ENCODE measurements at regions not wholly inside any gene's neighbourhood (a gene's known extent, or its start where the extent isn't known, plus 50 kb on each side); places are given as distances from the start of the nearest gene placed in this dataset.
A peak's percentile ranks its signal among the peaks of the same experiment; 100 is the strongest.

DNA sequence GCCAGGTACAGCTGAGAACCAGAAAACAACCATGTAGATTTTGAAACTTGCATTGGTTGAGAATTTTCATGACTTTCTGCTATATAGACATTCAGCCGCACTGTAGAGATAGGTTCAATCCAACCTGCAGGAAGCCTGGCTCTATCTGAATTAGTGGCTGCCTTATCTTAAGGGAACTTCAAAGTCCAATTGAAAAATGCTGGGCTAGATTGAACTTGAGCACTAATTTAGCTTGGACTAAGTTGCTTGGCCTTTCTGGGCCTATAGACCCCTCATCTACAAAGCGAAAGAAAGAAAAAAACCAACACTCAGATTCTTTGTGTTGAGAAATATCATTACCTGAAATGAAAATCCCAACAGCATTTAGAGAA is 332.4 kb downstream of the NUAK1 start:
- H3K4me3 ChIP-seq: no peak overlapping the region
- no peak for TF ChIP-seq Cebpa-rat (IDR thresholded peaks at IDR 0.05)
- no peaks in the 10 kb centered on the region for H4K20me1 ChIP-seq
- H3K4me2 ChIP-seq: no peak overlapping the region
- H3K27me3 ChIP-seq: no peaks in the 10 kb centered on the region
- H3K9me3 ChIP-seq (replicated peaks in 1 of 11): peaks cover 0 to 7% (median 0%) of the 10 kb centered on the region in 11 experiments; a peak in 3 of 22 replicates
- peaks cover 0 to 9% (median 6%) of the 10 kb centered on the region in 10 experiments; a peak in 13 of 20 replicates for H3K4me1 ChIP-seq
- no peak overlapping the region for H3K9ac ChIP-seq
- no peak overlapping the region for H3K27ac ChIP-seq
- no peaks in the 10 kb centered on the region for H3K36me3 ChIP-seq

DNA sequence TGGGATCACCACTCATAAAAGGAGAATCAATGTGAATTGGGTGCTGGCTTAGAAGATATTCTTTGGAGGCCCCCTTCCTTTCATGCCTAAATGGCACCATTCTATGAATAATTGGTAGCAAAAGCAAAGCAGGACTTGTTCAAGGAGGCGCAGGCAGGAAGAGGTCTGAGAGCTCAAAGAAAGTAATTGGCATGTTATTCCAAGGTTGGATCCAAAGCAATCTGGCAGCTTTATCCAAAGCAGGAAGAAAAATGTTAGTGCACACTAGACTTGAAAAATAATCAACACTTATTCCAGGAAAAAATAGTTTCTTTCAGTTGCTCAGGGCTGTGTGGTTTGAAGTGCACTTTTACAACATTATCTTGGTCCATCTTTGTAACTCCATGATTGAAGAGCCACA is 326.4 kb downstream of the NUAK1 start:
- H3K4me3 ChIP-seq: no peak overlapping the region
- no peak overlapping the region for H3K27ac ChIP-seq
- TF ChIP-seq Cebpa-rat (IDR thresholded peaks at IDR 0.05): no peak
- no peaks in the 10 kb centered on the region for H3K36me3 ChIP-seq
- H3K4me2 ChIP-seq: no peak overlapping the region
- no peaks in the 10 kb centered on the region for H3K9me3 ChIP-seq (replicated peaks in 1 of 11)
- no peak overlapping the region for H3K9ac ChIP-seq
- no peaks in the 10 kb centered on the region for H3K27me3 ChIP-seq
- H3K4me1 ChIP-seq: peaks cover 0 to 11% (median 5%) of the 10 kb centered on the region in 10 experiments; a peak in 6 of 20 replicates
- no peaks in the 10 kb centered on the region for H4K20me1 ChIP-seq

DNA sequence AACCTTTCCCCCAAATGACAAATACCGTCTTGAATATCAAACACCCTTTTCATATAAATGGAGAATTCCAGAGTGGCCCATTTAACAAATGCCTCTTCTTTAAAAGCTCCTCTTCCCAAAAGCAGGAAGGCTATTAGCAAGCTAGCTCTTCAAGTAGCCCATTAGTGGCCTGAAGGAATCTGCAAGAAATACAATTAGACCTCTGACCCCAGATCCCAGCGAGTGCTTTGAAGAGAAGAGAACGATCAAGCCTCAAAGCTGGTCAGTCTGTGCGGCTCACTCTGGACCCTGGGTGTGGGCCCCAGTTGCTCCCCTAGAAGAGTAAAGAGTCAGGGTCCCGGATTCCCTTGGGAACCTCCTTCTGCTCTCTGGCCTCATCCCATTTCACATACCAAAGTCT is 325.6 kb downstream of the NUAK1 start:
- H3K36me3 ChIP-seq: no peaks in the 10 kb centered on the region
- H3K27me3 ChIP-seq: no peaks in the 10 kb centered on the region
- no peak overlapping the region for H3K27ac ChIP-seq
- no peaks in the 10 kb centered on the region for H3K9me3 ChIP-seq (replicated peaks in 1 of 11)
- no peak for TF ChIP-seq Cebpa-rat (IDR thresholded peaks at IDR 0.05)
- H3K4me2 ChIP-seq: no peak overlapping the region
- H4K20me1 ChIP-seq: no peaks in the 10 kb centered on the region
- peaks cover 0 to 11% (median 5%) of the 10 kb centered on the region in 10 experiments; a peak in 6 of 20 replicates for H3K4me1 ChIP-seq
- H3K9ac ChIP-seq: no peak overlapping the region
- H3K4me3 ChIP-seq: no peak overlapping the region

DNA sequence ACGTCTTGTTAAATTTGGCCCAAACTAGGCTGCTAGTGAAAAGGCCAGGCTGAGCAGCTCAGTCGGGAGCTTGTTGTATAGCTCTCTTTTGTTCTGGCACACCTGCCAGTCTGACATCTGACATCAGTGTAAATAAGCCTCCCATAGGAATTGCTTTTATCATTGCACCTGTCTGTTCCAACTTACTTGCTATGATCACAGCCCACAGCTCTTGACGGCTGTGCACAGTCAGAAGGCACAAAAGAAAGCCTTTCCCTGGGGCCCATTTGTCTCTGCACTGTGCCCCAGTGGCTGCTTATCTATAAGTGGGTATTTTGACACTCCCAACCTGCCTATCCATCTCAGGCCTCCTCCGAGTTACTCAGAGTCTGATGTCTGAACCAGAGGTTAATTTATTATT is 324.5 kb downstream of the NUAK1 start:
- H3K4me3 ChIP-seq: no peak overlapping the region
- no peak overlapping the region for H3K9ac ChIP-seq
- H4K20me1 ChIP-seq: no peaks in the 10 kb centered on the region
- peaks cover 0 to 14% (median 6%) of the 10 kb centered on the region in 10 experiments; a peak in 13 of 20 replicates for H3K4me1 ChIP-seq
- no peaks in the 10 kb centered on the region for H3K27me3 ChIP-seq
- H3K9me3 ChIP-seq (replicated peaks in 1 of 11): no peaks in the 10 kb centered on the region
- H3K27ac ChIP-seq: no peak overlapping the region
- peak overlapping the region in 6 of 11 experiments; percentile 6 to 52 (median 10); a peak in 6 of 22 replicates for H3K4me2 ChIP-seq
- H3K36me3 ChIP-seq: no peaks in the 10 kb centered on the region
- no peak for TF ChIP-seq Cebpa-rat (IDR thresholded peaks at IDR 0.05)

DNA sequence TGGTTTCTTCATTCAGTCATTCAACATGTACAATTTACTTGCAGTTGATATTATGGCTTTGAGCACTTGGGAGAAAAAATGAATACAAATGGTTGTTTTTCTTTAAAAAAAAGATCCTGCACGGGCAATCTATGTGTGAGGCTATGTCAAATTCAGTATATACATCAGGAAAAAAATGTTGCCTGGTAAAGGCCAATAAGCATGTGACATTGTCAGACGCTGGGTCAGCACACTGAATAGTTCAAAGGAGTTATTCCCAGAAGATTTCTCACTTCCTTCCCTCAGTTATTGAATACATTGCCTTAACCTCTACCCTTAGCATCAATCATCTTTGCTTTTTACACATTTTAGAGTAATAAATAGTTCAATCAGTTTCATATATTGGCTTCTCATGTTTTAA is 319.2 kb downstream of the NUAK1 start:
- no peak overlapping the region for H3K27ac ChIP-seq

DNA sequence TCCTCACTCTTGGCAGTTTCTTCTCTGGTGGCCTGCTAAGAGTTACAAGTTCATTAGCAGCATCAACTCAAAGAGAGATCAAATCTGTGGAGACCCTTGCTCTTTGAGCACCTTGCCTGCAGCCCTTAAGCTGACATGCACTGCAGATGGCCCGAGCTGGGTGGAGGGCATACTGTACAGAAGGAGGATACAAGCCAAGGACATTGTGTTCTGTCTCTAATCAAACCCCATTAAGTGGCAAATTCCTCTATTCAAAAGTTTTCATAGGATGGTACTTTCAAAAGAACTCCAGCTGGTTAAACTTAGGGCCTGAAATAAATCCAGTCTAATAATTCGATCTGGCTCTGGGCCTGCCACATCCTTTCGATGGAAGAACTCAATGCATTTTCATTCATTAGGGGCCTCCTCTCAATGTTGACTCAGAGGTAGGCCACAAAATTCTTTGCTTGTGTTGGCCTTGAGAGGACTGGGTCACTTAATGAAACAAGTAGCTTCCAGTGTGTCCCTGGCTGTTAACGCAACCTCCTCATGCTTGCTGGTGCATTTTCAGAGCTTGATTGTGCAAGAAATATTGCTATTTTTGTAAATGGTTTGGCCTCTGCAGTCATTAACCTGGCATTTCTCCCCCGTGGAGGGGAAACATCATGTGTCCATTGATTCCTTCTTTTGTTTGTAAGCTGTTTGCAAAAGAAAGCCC is 318.2 kb downstream of the NUAK1 start:
- no peak overlapping the region for H3K4me3 ChIP-seq
- H3K9ac ChIP-seq: no peak overlapping the region
- peak in 2 of 11 experiments; percentile 38 to 63; a peak in 3 of 22 replicates for TF ChIP-seq Cebpa-rat (IDR thresholded peaks at IDR 0.05)
- H3K36me3 ChIP-seq: no peaks in the 10 kb centered on the region
- H3K27ac ChIP-seq: no peak overlapping the region
- H3K4me2 ChIP-seq: peak overlapping the region in 5 of 11 experiments; percentile 7 to 87 (median 73); a peak in 8 of 22 replicates
- no peaks in the 10 kb centered on the region for H3K27me3 ChIP-seq
- no peaks in the 10 kb centered on the region for H4K20me1 ChIP-seq
- peaks cover 21 to 46% (median 30%) of the 10 kb centered on the region in 10 experiments for H3K4me1 ChIP-seq
- H3K9me3 ChIP-seq (replicated peaks in 1 of 11): peaks cover 0 to 10% (median 0%) of the 10 kb centered on the region in 11 experiments; a peak in 2 of 22 replicates

More for the DNA sequence above, 319.2 kb downstream of the NUAK1 start:
- Histone ChIP-seq H3K9ac (no peak overlapping the region), H3K36me3 (no peaks in the 10 kb centered on the region), H3K4me2 (peak overlapping the region in 5 of 11 experiments; percentile 5 to 67 (median 32); a peak in 8 of 22 replicates), H3K27me3 (no peaks in the 10 kb centered on the region), H3K4me3 (no peak overlapping the region), H4K20me1 (no peaks in the 10 kb centered on the region), H3K4me1 (peaks cover 21 to 46% (median 30%) of the 10 kb centered on the region in 10 experiments), H3K9me3 (replicated peaks in 1 of 11) (peaks cover 0 to 5% (median 0%) of the 10 kb centered on the region in 11 experiments; a peak in 1 of 22 replicates)
- TF ChIP-seq Cebpa-rat (IDR thresholded peaks at IDR 0.05): no peak

DNA sequence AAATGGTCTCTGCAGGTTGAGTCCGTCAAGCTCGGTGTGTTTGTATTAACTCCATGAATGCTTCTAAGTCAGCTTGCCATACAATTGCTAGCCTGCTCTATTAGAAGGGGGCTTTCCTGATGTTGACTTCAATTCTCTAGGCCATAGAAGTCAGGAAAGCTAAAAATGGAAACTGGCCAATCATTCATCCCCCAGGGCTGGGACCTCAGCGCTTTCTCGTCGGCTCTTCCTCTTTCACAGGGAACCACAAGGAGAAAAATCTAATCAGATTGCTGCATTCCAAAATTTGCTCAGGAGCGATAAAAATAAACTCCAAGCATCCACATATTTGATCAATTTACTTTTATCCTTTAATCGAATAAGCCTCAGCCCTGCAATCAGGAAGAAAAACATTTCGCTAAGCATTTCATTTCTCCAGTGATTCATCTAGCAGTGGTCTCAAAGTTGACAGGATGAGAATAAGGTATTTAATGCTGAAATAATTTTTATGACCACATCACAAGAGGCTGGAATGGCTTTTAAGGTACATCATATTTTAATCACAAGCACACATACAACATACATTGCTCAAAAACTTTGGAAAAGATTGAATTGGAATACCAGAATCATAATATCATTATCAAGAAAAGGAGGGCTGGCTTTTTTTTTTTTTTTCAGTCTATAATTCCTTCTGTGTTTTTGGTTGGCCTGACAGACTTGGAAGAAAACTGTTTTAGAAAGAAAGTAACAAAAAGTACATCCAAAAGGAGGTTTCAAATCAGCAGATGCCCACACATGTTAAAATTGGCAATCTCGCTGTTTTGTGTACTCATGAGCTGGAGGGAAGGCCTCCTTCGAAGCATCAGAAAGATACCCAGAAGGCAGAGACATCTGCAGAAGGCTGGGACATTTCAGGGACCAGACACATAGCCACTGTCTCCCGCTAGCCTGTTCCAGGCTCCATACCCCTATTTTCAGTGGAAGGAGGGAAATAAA is 316.3 kb downstream of the NUAK1 start:
- no peak overlapping the region for H3K4me3 ChIP-seq
- no peaks in the 10 kb centered on the region for H3K36me3 ChIP-seq
- no peak overlapping the region for H3K9ac ChIP-seq
- peak overlapping the region in 1 of 11 experiments; percentile 10; a peak in 1 of 22 replicates for H3K27ac ChIP-seq
- no peaks in the 10 kb centered on the region for H4K20me1 ChIP-seq
- TF ChIP-seq Cebpa-rat (IDR thresholded peaks at IDR 0.05): no peak
- H3K4me1 ChIP-seq: peaks cover 21 to 46% (median 30%) of the 10 kb centered on the region in 10 experiments
- peak overlapping the region; percentile 32 to 87 (median 63) for H3K4me2 ChIP-seq
- peaks cover 0 to 19% (median 0%) of the 10 kb centered on the region in 11 experiments; a peak in 3 of 22 replicates for H3K9me3 ChIP-seq (replicated peaks in 1 of 11)
- no peaks in the 10 kb centered on the region for H3K27me3 ChIP-seq

DNA sequence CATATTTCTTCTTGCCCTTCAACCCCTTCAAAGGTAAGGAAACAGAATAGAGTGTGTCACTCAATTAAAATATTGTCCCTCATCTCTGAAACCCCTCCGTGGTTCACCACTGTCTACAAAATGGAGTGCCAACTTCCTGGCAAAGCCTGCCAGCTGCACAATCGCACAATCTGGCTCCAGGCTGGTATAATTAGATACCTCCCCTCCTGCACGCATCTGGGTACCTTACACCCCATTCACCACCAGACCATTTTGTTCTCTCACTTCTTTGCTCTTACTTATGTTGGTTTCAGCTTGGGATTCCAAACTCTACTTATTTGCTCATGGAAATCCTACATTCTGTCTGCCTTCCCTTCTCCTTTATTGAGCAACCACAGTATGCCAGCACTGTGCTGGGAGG is 314.9 kb downstream of the NUAK1 start:
- H3K4me2 ChIP-seq: peak overlapping the region in 8 of 11 experiments; percentile 2 to 37 (median 18); a peak in 11 of 22 replicates

DNA sequence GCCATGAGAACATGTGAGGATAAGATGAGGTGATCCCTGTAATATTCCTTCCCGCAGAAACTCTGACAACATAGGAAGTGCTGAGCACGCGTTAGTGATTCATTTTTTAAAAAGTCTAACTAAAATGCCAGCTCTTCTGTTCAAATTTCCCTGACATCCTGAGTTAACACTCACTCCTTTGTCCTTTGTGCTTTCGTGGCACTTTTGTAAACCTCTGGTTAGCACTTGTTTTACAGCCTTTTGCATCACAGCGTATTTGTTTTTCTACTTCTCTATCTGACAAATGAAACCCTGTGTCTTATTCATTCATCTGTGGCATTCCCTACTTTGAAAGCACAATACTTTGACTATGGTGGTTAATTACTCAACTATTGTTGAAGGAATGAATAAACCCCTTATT is 313.6 kb downstream of the NUAK1 start:
- Histone ChIP-seq H3K27me3 (no peaks in the 10 kb centered on the region), H3K9ac (no peak overlapping the region), H3K4me3 (no peak overlapping the region), H3K4me1 (peaks cover 16 to 34% (median 27%) of the 10 kb centered on the region in 10 experiments), H3K36me3 (no peaks in the 10 kb centered on the region), H3K27ac (no peak overlapping the region), H3K4me2 (no peak overlapping the region), H3K9me3 (replicated peaks in 1 of 11) (peaks cover 0 to 19% (median 0%) of the 10 kb centered on the region in 11 experiments; a peak in 3 of 22 replicates), H4K20me1 (no peaks in the 10 kb centered on the region)
- no peak for TF ChIP-seq Cebpa-rat (IDR thresholded peaks at IDR 0.05)

More for the DNA sequence above, 314.9 kb downstream of the NUAK1 start:
- H4K20me1 ChIP-seq: no peaks in the 10 kb centered on the region
- H3K4me3 ChIP-seq: no peak overlapping the region
- no peak overlapping the region for H3K9ac ChIP-seq
- no peak for TF ChIP-seq Cebpa-rat (IDR thresholded peaks at IDR 0.05)
- no peaks in the 10 kb centered on the region for H3K36me3 ChIP-seq
- no peaks in the 10 kb centered on the region for H3K27me3 ChIP-seq
- H3K4me1 ChIP-seq: peaks cover 21 to 46% (median 30%) of the 10 kb centered on the region in 10 experiments
- no peak overlapping the region for H3K27ac ChIP-seq
- peaks cover 0 to 19% (median 0%) of the 10 kb centered on the region in 11 experiments; a peak in 3 of 22 replicates for H3K9me3 ChIP-seq (replicated peaks in 1 of 11)

Data from BLaER1 treated with 17β-estradiol and CSF1 and Interleukin-3, amounts not matched to agents 10 nM and 100 nM (cell line).